ENCODE measurements at regions not wholly inside any gene's neighbourhood (a gene's known extent, or its start where the extent isn't known, plus 50 kb on each side); places are given as distances from the start of the nearest gene placed in this dataset.

- TF ChIP-seq EZH2 (IDR thresholded peaks at IDR 0.05; ENCODE audit: borderline replicate concordance, low read depth, low read length, poor library complexity, severe bottlenecking) (no peak), CTCF (conservative IDR thresholded peaks at IDR 0.05; ENCODE audit: low read depth, low read length) (no peak)
- no TSS peak for BruUV-seq (replicated peaks)
- peak; percentile 95 for DNase-seq (ENCODE audit: low spot score)
- Histone ChIP-seq H3K4me1 (ENCODE audit: insufficient read depth, low read length, poor library complexity, severe bottlenecking) (peaks cover 34% of the 10 kb centered on the region), H3K27me3 (replicated peaks; ENCODE audit: insufficient read depth, low read depth, low read length, poor library complexity) (no peaks in the 10 kb centered on the region), H3K9me3 (ENCODE audit: low read depth, low read length, poor library complexity, severe bottlenecking) (no peaks in the 10 kb centered on the region), H3K4me3 (ENCODE audit: low read depth, low read length, poor library complexity, severe bottlenecking) (no peak overlapping the region), H3K36me3 (ENCODE audit: insufficient read depth, low read length, poor library complexity, severe bottlenecking) (no peaks in the 10 kb centered on the region), H3K27ac (ENCODE audit: low read depth, low read length, poor library complexity, severe bottlenecking) (peak overlapping the region; percentile 13)
- CTCF ChIA-PET: interaction anchor here (0.8 kb wide), 1 partner anchor 63 kb away, joined by 3 read pairs; no protein-coding TSS in a partner anchor
- POLR2A ChIA-PET (ENCODE audit: low non-redundant PET): no interaction called here
- intact Hi-C loops (cut with micrococcal nuclease; ENCODE audit: unreplicated experiment): no loop called here
Measured at GRCh38 chr21:36567216-36567885, 87.4 kb upstream of the CLDN14 start.

GRCh38 chr21:36569511-36569910, 89.6 kb upstream of the CLDN14 start:
- Histone ChIP-seq H3K36me3 (ENCODE audit: insufficient read depth, low read length, poor library complexity, severe bottlenecking) (no peaks in the 10 kb centered on the region), H3K27me3 (replicated peaks; ENCODE audit: insufficient read depth, low read depth, low read length, poor library complexity) (no peaks in the 10 kb centered on the region), H3K9me3 (ENCODE audit: low read depth, low read length, poor library complexity, severe bottlenecking) (peaks cover 3% of the 10 kb centered on the region), H3K4me1 (ENCODE audit: insufficient read depth, low read length, poor library complexity, severe bottlenecking) (peaks cover 30% of the 10 kb centered on the region), H3K4me3 (ENCODE audit: low read depth, low read length, poor library complexity, severe bottlenecking) (no peak overlapping the region), H3K27ac (ENCODE audit: low read depth, low read length, poor library complexity, severe bottlenecking) (no peak overlapping the region)
- no TSS peak for BruUV-seq (replicated peaks)
- CTCF ChIA-PET: no interaction called here
- intact Hi-C loops (cut with micrococcal nuclease; ENCODE audit: unreplicated experiment): no loop called here
- TF ChIP-seq EZH2 (IDR thresholded peaks at IDR 0.05; ENCODE audit: borderline replicate concordance, low read depth, low read length, poor library complexity, severe bottlenecking): no peak
- TF ChIP-seq CTCF (conservative IDR thresholded peaks at IDR 0.05; ENCODE audit: low read depth, low read length): no peak
- POLR2A ChIA-PET (ENCODE audit: low non-redundant PET): no interaction called here
- no peak for DNase-seq (ENCODE audit: low spot score)

- CTCF ChIA-PET: no interaction called here
- POLR2A ChIA-PET (ENCODE audit: low non-redundant PET): no interaction called here
- H3K4me3 ChIP-seq (ENCODE audit: low read depth, low read length, poor library complexity, severe bottlenecking): no peak overlapping the region
- TF ChIP-seq CTCF (conservative IDR thresholded peaks at IDR 0.05; ENCODE audit: low read depth, low read length) (no peak), EZH2 (IDR thresholded peaks at IDR 0.05; ENCODE audit: borderline replicate concordance, low read depth, low read length, poor library complexity, severe bottlenecking) (no peak)
- BruUV-seq (replicated peaks): no TSS peak
- peaks cover 3% of the 10 kb centered on the region for H3K9me3 ChIP-seq (ENCODE audit: low read depth, low read length, poor library complexity, severe bottlenecking)
- H3K27ac ChIP-seq (ENCODE audit: low read depth, low read length, poor library complexity, severe bottlenecking): no peak overlapping the region
- no peaks in the 10 kb centered on the region for H3K27me3 ChIP-seq (replicated peaks; ENCODE audit: insufficient read depth, low read depth, low read length, poor library complexity)
- peaks cover 21% of the 10 kb centered on the region for H3K4me1 ChIP-seq (ENCODE audit: insufficient read depth, low read length, poor library complexity, severe bottlenecking)
- intact Hi-C loops (cut with micrococcal nuclease; ENCODE audit: unreplicated experiment): no loop called here
- no peaks in the 10 kb centered on the region for H3K36me3 ChIP-seq (ENCODE audit: insufficient read depth, low read length, poor library complexity, severe bottlenecking)
- DNase-seq (ENCODE audit: low spot score): no peak
Measured at GRCh38 chr21:36571556-36571955, 91.6 kb upstream of the CLDN14 start.

All from A673 (cell line).